GM12872 (cell line): ENCODE measurements at regions not wholly inside any gene's neighbourhood (a gene's known extent, or its start where the extent isn't known, plus 50 kb on each side); places are given as distances from the start of the nearest gene placed in this dataset.

Experiments
- TF ChIP-seq, protein P1 (sequence below): IDR thresholded peaks from 3 replicates; pipeline ENCODE4 v1.5.1; 2011; ENCODE audit warnings: low read depth, mild to moderate bottlenecking, low read length, moderate library complexity; ENCODE audit not compliant: insufficient read depth

DNA sequence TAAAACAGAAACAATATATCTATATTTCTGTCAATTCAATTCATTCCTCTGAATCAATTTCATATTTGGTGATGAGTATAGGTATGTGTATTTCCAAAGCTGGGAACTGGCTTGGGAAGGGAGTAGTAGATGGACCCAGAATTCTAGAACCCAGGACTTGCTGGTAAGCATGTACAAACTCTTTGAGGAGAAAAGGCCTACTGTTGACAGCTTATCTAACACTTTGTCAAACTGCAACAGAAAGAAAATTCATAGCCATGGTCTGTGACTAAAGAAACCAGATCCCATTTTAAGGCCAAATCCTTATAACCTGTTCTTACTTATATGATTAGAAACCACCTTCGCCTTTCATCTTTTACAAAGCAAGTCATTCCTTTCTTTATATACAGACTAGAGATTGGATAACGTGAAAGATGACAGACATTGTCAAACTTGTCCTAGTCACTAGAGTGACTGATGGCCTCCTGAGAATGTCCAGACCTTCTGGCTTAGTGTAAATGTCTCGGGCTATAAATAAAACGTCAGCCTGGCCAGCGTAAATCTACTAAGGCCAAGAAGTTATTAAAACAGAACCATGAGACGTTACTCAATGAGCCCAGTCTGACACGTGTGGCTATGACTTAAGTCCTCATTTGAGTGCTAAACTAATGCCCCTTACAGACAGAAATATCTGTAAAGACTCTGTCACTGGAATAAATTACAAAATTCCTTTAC is 152.3 kb downstream of the ALDH8A1 start:
- TF ChIP-seq, protein P1, sequence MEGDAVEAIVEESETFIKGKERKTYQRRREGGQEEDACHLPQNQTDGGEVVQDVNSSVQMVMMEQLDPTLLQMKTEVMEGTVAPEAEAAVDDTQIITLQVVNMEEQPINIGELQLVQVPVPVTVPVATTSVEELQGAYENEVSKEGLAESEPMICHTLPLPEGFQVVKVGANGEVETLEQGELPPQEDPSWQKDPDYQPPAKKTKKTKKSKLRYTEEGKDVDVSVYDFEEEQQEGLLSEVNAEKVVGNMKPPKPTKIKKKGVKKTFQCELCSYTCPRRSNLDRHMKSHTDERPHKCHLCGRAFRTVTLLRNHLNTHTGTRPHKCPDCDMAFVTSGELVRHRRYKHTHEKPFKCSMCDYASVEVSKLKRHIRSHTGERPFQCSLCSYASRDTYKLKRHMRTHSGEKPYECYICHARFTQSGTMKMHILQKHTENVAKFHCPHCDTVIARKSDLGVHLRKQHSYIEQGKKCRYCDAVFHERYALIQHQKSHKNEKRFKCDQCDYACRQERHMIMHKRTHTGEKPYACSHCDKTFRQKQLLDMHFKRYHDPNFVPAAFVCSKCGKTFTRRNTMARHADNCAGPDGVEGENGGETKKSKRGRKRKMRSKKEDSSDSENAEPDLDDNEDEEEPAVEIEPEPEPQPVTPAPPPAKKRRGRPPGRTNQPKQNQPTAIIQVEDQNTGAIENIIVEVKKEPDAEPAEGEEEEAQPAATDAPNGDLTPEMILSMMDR: no peak

DNA sequence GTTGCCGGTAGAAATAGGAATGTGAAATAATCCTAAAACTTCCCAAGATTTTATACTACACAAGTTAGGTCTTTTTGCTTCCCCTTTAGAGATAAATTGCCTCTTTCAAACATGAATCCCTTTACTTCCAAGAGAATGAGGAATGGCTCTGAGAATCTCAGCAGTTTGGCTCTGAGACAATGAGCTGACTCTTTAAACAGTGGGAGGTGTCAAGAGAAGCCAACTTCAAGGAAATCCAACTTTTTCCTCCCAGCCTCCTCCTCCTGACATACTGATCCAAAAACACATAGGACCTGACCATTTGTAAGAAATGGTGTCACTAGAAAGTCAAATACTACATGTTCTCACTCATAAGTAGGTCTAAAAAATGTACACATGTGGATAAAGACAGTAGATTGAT is 154.2 kb downstream of the ALDH8A1 start:
- TF ChIP-seq, protein P1: no peak

DNA sequence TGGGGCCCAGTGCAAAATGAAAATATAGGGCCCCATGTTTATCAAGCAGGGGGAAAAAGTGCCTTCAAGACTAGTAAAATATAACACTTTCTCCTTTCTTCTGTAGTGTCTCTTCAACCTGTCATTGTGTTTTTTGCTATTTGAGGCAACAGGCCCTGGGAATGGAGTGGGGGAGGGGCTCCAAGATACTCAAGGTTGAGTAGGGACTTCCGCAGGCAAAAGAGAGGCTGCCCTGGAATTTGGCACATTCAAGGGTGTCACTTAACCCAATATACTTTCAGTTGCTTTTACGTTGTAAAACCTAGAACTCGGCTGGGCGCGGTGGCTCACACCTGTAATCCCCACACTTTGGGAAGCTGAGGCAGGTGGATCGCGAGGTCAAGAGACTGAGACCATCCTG is 154.9 kb downstream of the ALDH8A1 start:
- TF ChIP-seq, protein P1: no peak

DNA sequence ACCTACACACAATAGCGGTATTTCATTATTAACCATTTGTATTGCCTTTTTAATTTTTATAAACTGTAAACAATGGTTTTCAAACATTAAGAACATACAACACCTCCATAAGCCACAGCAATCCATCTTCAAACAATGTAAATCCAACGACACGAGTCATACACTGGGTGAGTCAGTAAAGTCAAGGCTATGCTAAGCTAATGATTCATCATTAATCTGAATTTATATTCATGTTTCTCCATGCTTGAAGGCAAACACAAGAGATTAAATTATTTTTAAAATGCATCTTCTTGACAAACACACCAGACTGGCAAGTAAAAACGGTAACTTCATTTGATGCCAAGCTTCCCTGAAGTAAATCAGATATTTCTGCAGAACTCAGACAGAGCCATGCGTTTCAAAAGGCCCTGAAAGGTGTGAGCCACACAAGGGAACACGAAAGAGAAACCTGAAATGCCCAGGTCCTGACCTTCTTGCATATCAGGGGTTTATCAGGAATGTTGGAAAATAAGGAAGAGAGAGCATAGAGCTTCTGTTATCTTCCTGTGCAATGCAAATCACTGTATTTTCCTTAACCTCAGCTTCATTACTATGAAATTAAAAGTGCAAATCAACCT is 162.5 kb downstream of the ALDH8A1 start:
- TF ChIP-seq, protein P1: no peak

GRCh38 chr6:134784336-134784735 is 165.6 kb downstream of the ALDH8A1 start:
- TF ChIP-seq, protein P1: no peak

DNA sequence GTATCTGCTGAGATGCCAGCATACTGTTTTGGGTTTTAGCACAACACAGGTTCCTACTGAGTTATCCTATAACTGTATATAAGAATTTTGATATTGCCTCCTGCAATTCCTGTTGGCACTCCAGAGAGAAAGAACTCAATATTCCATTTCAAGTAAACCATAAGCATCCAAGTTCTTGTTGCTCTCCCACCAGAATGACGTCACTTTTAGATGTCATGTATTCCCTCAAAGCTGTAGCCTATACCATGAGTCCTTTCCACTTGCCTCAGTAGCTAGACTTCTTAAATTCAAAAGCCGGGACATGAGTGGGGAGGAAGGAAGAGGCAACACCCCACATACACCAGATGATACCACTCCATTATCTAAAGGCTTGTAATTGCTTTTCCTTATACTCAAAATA is 171.5 kb downstream of the ALDH8A1 start:
- TF ChIP-seq, protein P1: no peak

- TF ChIP-seq, protein P1: no peak
Observed at GRCh38 chr6:134774201-134774638, 175.7 kb downstream of the ALDH8A1 start.
